ENCODE measurements at regions not wholly inside any gene's neighbourhood (a gene's known extent, or its start where the extent isn't known, plus 50 kb on each side); places are given as distances from the start of the nearest gene placed in this dataset.

DNA sequence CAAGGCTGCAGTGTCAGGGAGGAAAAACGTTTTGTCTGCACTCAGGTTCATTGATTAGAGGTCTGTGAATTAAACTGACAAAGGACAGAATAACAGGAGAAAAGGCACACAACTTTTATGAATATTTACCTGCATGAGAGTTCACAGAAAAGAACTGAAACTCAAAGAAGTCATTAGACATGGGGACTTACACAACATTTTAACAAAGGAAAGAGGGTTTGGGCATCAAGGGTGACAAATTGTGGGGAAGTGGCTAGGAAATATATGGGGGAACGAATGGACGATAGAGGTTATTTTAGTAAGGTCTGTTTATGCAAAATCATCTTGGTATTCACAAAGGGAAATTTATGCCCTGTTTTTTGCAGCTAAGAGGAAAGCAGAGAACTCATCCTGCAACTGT, 65.6 kb upstream of the C15orf39 start:
- no peak for DNase-seq

DNA sequence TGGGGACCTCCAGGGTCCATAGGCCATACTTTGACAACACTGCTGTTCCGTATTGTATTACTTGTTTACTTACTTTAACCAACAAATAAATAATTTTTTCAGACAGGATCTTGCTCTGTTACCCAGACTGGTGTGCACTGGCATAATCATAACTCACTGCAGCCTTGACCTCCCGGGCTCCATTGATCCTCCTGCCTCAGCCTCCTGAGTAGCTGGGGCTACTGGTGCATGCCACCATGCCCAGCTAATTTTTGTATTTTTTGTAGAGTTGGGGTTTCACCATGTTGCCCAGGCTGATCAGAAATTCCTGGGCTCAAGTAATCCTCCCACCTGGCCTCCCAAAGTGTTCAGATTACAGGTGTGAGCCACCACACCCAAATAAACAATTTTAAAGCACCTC, 64.9 kb upstream of the C15orf39 start:
- no peak for DNase-seq

DNA sequence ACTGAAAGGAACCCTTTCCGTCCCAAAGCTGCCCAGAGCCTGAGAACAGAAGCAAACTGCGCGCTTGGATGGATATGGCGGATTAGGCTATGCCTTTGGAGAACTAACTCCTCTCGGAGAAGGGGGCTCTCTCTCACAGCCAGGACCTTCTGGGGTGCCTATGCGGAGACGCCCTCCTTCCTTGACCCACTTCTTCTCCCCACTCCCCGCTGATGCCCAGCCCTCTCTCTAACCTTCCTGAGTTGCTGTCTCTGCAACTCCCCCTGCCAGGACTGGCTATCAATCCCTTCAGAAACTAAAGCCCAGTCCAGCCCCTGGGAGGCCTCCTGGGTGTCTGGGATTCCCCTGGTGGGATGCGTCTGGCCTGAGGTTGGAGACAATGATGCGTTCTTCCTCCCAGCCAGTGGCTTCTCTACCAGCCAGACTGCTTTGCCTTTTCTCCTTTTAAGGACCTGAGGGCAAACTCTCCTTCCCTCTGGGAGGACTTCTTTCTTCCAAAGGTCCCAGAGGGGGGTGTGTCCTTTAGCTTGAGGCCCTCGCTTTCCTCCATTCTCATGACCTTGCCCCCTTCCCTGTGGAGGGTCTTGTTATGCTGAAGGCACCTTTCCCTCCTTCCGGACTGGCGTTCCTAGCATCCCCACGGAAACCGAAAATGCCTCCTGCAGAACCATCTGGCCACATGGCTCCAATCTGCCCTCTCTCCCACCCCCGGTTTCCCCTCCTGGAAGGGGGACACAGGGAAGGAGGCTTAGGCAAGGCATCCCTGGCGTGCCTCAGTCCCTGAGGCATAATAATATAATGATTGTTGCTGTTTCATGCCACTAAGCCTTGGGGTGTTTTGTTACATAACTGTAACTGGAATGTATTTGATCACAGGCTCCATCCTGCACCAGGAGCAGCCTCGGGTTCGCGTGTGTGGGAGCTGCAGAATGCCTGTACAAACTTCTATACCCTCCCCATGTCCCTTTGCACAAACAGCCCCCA, 63.4 kb upstream of the C15orf39 start:
- DNase-seq, result no peak

DNA sequence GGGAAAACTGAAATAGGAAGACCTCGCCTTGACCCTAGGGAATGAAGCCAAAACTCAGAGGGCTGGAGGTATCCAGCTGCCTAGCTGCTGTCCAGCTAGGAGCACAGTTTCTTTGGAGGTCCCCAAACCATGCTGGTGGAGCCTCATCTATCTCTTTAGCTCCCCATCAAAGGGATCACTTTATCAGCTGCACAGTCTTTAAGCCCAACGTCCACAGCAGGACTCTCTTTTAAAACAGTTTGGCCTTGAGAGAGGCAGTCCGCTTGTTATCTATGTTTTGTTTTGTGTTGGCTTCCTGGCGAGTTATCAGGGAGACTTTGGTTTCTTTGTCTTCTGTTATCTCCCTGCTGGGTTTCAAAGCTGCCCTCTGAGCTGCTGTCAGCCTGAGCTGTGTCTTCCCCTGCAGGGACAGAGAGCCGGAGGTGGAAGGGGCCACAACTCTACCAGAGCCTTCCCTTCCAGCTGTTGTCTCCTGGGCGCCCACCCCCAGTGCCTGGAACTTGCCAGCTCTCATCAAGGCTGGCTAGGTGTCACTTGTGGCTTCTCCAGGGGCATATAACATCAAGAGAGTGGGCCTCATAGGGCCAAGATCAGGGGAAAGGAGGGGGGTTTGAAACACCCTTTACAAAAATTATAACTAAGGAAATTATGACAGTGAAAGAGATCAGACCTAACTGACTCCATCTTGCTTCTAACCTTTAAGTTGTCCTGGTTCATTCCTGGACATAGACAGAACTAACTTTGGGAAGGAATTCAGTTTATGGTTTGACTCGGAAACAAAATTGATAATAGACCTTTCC, 61.4 kb upstream of the C15orf39 start:
- no peak for DNase-seq

DNA sequence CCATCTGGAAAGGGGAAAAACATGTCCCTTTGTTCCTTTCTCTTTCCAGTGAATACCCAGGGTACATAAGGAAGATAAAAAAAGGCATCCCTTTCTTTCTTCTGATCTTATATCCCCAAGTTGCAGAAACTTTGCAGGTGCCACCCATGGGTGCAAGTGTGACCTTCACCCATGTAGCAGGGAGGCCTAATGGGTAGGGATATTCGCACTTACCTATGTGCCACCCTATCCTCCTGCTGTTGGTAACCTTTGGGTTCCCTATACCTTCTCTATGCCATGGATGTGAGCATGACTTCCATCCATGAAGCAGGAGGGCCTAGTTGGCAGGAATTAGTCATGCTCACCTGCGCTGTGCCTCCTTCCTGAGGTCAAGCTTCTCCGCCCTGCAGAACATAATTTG, 59.2 kb upstream of the C15orf39 start:
- no peak for DNase-seq

DNA sequence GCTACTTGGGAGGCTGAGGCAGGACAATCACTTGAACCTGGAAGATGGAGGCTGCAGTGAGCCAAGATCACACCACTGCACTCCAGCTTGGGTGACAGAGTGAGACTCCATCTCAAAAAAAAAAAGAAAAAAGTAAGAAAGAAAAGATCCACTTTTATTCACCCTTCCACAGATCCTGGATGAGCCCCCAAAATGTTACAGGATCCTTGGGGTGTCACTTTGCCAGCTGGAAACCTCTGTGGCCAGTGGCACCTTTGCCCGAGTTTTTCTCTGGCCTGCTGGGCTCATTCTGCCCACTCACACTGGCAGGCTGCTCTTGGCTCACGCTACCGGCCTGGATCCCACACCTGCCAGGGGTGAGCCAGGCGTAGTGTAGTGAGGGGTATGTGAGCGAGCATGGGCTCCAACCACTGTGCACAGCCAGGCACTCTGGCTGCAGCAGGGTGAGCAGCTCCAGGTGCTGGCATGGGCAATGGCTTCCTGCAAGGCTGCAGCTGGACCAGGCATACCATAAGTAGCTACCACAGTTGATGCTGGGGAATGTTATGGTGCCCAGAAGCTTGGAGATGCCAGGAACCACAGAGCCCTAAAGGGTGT, 57.8 kb upstream of the C15orf39 start:
- no peak for DNase-seq

DNA sequence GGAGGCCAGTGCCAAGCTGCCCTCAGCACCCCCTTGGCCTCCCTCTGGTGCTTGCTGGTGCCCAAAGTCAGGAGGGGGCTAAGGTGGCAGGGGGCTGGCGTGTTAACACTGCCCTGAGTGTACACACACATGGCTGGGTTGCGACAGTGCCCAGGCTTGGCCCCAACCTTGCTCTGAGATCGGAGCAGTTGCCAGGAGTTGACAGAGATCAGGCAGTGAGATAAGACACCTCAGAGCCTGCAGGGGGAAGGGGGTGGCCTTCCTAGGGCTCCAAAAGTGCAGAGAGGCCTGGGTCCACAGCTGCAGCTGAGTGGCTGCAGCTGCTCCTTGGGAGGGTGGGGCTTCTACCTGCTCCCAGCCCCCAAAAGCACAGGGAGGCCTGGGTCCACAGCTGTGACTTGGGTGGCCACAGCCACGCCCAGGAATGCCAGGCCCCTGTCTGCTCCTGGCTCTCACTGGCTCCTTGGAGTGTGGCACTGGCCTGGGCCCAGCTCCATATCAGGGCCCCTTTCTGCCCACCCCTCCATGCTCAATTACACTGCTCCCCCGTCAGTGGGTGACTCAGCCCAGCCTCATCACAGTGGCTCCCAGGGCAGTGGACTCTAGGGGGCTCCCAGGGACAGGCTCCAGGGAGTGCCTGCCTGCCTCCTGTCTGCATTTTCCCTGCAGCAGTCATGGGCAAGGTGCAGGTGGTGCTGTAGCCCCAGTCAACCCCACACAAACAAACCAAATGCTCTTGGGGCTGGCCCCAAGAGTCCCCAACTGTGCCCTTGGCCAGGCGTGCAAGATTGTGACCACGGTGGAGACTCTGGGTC, 56.4 kb upstream of the C15orf39 start:
- DNase-seq, result no peak

DNA sequence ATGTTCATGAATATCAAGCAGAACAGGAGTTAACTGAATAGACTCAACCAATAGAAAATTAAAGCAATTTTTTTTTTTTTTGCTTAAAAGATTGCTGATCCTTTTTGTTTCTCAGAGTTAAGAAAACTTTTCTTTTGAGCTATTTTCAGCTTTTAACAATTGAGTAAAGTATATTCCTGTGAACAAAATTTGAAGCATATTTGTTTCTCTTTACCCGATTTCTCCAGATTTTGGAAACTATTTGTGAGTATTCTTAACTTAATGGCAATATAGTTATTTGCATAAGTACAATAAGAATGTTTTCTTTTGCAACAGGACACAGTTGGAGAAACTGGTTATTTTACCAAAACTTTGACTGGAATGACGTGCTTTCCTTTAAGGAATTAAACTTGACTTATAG, 53.4 kb upstream of the C15orf39 start:
- DNase-seq, result no peak

DNA sequence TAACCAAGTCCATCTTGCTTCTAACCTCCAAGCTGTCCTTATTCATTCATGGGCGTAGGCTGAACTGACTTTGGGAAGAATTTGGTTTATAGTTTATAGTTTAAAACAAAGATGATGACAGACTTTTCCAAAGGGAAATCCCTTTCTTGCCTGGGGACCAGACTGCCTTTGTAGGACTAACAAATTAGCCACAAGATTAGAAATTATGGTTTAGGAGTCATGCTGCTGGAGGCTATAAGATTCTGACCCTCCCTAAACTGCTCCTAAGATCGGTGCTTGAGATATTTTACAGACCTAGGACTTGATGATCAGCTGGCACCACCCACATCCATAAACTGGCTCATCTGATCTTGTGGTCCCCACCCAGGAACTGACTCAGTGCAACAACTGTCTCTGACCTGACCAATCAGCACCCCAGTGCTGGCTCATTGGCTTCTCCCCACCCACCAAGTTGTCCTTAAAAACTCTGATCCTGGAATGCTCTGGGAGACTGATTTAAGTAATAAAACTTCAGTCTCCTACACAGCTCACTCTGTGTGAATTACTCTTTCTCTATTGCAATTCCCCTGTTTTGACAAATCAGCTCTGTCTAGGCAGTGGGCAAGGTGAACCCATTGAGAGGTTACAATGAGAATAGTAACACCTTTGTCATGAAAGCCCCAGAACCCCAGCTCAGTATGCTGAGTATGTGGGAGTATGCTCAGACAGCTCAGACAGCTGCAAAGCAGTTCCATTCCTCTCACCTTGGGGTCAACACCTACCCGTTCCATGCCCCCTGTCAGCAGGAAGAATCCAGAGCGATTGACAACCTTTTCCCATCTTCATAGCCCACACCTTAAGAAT, 51.6 kb upstream of the C15orf39 start:
- DNase-seq, result no peak

DNA sequence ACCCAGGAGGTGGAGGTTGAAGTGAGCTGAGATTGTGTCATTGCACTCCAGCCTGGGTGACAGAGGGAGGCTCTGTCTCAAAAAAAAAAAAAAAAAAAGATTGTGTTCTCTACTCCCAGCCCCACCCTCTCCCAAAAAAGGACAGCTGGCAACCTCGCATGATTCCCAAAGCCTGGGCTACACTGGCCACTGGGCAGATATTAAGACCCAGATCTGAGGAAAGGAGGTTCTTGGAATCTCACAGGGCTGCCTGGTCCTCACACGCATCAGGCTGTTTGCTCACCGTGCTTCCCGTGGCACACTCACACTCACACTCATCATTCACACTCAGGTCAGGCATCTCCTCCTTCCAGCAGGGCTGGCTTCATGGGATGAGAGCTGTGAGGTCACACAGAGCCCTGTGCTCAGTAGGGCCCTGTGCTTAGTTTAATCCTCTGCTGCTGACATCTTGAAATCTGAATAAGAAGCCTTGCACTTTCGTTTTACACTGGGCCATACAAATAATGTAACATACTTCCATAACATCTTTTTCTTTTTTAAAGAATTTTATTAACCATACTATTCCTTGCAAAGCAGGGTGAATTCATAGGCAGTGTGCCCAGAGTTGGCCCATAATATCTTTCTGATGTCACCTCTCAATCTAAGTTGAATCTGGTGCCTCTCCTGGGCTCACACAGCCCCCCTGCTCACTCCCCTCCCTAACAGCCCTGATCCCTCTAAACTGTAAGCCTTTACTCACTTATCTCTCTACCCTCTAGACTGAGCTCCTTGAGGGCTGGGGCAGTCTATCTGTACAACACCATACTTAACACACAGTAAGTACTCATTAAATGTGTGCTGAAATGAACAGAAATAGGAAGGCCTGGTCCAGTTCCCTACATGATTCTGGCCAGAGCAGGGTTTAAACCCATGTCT, 50.2 kb upstream of the C15orf39 start:
- no peak for DNase-seq

Measured in CD4-positive, alpha-beta T cell treated with Interleukin-12 subunit alpha and Interleukin-12 subunit beta, for 1 hour (primary cell).